HK-2 (cell line): ENCODE measurements at regions not wholly inside any gene's neighbourhood (a gene's known extent, or its start where the extent isn't known, plus 50 kb on each side); places are given as distances from the start of the nearest gene placed in this dataset.
"Not testable (repeated sequence)": the region's sequence is repeated elsewhere in the genome, so short reads cannot be mapped to it uniquely, and the experiment has no call there.

Source experiments
- DNase-seq: peaks from one replicate; pipeline ENCODE4 v3.0.0-alpha.2; 2018; ENCODE audit not compliant: unreplicated experiment

DNA sequence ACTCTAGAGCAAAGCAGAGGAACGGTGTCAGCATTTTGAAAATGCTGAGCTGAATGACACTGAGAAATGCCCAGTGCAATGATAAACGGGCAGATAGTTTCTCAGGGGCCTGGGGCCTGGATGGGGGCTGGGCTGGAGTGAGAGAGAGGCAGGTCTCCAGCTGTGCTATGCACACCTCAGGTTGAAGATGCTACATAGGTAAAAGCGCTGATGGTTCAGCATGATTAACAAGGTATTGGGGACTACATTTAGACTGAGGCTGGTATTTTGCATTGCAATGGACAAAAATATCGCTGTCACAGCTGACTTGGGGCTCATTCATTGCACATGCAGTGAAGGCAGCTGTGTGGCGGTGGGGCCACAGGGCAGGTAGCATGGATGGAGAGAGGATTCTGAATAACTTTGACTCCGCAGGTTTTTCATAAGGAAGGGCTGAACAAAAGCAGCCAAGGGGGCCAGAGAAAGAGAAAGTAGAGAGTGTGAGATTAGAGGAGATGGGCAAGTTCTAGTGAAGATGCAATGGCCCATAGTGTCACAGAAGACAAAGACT, 290.8 kb upstream of the ZNF32 start:
- no peak for DNase-seq

DNA sequence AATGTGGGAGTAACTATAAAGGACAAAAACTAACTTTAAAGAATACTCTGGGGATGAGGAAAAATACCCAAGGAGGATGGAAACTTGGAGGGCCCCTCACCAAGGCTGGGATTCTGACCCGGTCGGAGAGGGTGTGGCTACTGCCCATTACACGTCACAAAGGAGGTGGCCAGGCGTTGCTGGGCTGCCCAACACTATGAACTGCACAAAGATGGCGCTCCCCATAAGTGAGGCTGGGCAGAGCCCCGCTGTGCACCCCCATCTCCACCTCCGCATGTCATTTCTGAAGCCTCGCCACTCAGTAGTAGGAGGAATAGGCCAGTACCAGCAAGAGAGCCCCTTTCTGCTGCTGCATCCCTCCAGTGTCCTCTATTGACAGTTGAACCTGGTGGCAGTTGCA, 290.1 kb upstream of the ZNF32 start:
- DNase-seq: no peak

DNA sequence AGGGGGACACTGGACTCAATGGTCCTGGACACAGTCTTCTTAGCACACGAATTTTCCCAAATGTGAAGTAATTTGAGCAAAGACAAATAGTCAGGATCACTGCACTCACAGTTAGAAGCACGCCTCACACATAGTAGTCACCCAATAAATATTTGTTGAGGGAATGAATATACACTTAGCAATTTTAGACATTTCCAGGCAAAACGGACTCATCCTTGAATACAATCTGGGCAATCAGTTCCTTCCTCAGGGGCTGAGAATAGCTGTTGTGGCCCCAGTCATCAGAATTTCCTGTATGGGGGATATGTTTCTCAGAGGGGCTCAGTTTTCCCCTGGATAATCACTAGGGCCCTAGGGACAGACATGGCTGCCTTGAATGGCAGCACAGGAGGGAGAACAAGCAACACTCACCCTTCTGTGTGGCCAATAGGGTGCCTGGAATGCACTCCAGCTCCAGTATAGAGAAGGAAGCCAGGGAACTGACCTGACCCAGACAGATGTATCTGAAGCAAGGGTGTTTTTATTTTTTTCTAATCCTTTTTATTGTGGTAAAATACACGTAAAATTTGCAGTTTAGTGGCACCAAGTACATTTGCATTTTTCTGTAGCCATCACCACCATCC, 282.7 kb upstream of the ZNF32 start:
- no peak for DNase-seq

DNA sequence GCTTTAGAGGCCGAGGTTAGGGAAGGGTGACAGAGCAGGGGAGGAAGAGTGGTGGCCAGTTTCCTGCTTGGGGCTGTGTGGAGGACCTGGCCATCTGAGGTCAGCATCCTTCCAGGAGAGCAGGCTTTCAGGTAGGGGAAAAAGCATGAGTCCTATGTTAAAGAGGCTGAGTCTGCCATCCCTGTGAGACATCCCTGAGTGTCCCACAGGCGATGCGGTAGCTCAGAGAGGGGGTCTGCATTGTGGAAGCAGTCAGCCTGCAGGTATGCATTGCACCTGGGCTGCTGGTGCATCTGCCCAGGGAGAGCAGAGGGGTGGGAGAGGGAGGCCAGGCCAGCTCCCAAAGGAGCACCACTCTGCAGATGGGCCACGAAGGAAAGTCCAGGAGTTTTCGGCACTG, 282.1 kb upstream of the ZNF32 start:
- DNase-seq: no peak

DNA sequence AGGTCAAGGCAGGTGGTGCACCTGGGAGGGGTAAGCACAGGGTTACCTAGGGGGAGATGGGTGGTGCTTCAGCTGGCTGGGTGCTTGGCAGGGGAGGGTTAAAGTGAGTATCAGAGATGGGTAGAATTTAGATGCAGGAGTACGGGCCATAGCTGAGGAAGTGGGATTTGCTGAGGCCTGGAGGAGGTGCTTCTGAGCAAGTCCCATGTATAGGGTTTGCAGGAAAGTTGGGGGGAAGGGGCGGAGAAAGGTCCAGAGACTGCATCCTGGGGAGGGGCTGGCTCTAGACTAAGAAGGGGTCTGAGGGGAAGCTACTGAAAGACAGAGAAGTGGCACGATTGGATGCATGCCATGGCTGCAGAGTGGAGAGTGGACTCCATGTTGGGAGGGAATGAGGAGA, 281.6 kb upstream of the ZNF32 start:
- no peak for DNase-seq

DNA sequence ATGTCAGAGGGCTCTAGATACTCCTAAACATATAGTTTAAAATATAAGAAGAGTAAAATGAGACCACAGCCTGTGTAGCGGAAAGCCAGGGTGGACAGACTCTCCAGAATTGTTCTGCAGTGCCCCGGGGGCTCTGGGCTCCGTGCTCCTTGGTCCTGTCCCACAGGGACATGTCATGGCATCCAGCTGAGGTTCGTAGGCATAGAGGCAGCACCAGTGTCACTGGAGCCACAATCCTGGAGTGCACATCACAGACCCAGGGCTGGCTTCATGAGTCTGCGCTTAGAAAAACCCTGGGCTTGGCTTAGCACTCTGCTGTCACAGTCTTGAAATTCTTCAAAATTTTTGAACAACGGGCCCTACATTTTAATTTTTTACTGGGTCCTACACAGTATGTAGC, 280.4 kb upstream of the ZNF32 start:
- DNase-seq: no peak

DNA sequence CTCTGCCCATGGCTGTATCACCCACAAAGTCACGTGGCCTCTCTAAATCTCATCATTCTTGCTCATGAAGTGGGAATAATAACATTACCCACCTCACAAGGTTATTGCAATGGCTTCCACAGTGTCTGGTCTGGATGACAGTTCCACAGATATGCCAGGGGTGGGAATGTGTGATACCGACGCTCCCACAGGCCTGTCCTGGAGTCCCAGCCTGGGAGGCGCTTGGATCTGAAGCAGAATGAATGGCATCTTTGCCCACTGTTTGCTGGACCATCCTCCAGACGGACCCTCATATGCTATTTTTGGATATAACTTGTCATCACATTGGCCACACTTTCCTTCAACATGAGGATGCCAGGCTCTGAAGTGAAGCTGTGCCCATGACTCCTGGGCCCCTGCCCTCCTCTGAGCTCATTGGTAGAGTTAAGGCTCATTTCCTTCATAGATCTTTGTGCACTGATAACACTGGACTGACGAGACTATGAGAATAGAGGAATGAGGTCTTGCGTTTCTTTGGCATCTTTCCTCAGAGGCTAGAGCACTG, 279.8 kb upstream of the ZNF32 start:
- no peak for DNase-seq

DNA sequence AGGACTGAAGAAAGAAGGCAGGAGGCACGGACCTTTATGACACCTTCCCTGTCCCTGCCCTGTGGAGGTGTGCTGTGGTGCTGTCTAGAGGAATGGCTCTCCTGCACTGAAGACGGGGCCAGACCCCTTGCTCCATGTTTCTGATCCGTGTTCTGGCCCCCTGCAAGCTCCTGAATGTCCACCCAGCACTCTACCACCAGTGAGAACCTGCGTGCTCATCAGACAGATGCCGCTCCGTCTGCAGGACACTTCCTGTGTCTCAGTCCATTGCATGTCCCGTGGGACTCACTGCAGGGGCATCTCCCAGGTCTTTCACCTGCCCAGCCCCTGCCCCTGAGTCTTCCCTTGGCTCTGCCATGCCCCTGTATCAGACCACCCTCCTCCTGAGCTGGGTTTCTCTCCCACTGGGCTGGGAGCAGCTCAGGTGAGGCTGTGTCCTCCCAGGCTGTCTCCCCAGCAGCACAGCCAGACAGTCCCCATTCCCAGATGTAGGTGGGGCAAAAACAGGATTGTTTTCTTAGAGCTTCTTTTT, 278.3 kb upstream of the ZNF32 start:
- no peak for DNase-seq

DNA sequence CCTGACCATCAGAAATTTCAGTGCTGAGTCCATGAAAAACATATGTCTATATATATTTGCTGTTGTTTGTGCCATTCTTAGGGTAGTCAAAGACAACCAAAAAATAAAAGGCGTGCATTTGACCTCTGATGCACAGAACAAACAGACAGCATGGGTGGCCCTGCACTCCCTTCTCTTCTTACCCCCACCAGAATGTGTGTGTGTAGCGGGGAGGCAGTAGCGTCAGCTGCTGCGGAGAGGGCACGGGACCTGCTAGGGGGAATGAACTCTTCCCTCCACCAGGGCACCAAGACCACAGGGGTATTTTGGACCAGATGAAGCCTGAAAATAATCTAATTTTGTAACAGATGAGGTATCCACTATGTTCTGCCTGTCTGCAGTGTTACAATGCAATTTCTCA, 277.7 kb upstream of the ZNF32 start:
- no peak for DNase-seq

DNA sequence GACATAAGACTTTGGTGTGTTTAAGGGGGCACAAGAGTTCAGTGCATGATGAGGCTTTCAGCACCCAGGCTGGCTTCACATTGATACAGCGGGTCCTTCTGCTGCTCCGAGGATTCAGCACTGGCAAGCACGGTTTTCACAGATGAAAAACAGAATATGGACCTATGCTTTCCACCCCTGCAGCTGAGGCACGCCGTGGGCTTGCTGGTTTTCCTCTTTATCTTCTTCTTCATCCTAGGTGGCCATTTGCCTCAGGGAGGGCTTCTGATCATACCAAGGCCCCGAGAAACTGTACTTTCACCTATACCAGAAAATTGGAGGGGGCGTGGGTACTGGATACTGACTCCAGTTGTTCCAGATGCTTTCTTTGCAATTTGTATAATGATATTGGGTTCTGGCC, 277.1 kb upstream of the ZNF32 start:
- no peak for DNase-seq

DNA sequence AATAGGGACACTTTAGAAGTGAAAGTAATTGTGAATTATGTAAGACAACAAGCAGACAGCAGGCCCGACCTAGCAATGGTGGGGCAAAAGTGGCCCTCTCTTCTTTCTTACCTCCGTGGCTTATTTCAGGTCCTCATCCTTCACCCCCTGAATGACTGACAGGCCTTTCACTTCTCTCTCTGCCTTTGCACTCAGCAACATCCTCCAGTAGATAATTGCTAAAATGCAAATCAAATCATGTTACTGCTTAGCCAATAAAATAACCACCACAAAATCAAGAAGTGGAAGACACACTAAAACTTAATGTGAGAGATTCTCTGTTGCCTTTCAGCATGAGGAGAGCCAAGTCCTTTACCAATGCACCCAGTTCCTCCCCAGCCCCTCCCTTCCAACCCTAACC, 274.6 kb upstream of the ZNF32 start:
- DNase-seq: no peak

DNA sequence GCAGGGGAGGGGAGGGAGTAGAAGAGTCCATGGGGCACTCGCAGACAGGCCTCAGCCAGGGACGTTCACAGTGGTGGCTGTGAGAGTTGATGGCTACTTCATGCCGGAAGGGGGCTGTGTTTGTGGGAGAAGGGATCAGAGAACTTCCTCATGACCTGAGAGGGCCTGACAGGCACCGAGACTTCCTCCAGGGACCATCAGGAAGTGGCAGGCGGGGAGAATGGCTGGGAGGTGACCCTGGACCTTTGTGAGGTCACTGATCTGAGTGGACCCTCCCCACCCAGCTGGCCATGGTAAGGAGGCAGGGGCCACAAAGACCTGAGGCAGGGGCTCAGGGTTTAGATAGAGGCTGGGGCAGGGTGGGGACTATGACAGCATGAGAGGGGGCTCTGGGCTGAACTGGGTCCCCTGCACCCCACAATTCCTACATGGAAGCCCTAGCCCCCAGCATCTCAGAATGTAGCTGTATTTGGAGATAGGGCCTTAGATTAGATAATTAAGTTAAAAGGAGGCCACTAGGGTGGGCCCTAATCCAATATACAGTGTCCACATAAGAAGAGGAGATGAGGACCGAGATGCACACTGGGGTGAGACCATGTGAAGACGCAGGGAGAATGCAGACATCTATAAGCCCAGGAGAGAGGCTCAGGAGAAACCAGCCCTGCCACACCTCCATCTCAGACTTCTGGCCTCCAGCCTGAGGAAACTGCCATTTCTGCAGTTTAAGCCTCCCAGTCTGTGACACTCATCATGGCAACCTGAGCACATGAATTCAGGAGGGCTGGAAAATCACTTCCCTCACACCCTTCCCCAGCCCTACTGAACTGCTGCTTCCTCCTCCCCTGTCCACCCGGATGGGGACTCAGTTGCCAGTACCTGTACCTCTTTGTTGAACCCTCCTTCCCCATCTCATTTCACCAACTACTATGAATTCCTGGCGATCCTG, 273.9 kb upstream of the ZNF32 start:
- no peak for DNase-seq

DNA sequence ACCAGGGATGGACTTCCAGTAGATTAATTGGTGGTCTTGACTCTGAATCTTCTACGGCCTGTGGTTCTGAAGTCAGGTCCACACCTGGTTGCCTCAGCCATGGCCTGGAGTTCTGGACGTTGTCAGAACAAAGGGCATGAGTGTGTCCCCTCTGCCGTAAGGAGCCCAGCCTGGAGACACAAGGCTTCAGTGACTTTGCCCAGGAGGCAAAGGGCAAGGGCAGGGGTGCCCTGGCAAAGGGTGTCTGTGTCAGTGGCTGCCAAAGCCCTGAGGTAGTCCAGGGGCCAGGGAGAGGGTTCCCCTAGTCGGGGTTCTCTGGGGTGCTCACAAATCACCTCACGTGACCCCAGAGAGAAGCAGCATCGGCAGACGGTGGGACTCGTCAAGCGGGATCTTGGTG, 273.2 kb upstream of the ZNF32 start:
- DNase-seq: no peak

DNA sequence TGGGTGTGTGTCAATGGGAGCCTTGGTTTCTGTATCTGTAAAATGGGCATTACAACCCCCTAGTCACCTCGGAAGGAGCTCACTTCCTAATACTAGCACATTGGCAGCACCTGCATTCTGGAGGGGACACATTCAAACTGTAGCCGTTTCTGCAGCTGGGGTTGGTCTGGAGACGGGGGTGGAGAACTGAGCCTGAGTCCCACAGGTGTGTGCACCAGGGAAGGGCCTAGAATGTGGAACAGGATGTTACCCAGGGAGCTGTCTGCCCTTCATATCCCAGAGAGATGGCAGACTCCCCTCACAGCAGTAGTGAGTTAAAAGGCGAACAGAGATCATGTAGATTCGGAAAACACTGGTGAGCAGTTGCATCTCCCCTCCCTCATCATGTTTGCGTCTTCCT, 272.8 kb upstream of the ZNF32 start:
- no peak for DNase-seq

DNA sequence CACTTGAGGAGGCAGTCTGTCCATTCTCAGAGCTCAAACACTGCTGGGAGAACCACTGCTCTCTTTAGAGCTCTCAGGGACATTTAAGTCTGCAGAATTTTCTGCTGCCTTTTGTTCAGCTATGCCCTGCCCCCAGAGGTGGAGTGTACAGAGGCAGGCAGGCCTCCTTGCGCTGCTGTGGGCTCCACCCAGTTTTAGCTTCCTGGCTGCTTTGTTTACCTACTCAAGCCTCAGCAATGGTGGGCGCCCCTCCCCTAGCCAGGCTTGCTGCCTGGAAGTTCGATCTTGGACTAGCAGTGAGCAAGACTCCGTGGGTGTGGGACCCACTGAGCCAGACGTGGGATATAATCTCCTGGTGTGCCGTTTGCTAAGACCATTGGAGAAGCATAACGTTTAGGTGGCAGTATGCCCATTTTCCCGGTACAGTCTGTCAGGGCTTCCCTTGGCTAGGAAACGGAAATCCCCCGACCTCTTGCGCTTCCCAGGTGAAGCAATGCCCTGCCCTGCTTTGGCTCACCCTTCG, 271.6 kb upstream of the ZNF32 start:
- DNase-seq: not testable (repeated sequence)

DNA sequence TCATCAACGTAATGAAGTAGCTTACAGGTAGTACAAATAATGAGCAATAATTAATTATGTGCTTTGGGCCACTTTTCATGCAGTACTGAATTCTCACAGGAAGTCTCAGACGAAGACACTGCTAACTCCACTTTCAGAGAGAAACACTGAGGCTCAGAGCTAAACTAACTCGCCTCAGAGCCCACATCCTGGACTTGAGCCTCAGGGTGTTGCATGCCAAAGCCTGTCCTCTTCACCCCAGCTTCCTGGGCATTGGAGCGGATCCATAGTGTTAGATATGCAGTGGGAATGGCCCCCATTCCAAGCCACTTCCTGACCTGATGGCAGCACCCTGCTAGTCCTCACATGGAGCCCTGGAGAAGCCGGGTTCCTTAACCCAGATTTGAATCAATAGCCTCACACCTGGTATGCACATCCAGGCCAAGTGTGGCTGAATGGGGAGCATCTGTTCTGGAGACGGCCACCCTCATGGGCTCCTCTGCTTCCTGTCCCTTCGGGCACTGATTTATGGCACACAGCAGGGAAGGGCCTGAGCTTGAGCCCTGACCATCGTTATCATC, 265.1 kb upstream of the ZNF32 start:
- DNase-seq: no peak

DNA sequence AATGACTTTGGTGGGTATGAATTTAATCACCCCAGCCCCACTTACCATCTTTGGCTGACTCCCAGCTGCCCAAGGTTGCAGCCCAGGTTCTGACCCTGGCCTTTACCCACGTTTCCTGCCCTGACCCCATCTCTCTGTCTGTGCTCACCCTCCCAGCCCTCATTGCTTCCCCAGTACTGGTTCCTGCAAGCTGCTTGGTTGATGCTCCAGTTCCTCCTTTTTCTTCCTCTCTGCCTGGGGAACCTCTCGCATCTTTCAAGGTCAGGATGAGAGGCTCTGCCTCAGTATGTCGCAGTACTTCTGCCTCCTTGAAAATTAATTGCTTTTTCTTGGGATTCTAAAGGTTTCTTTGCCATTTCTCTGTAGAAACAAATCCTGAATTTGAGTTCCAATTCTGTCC, 263.8 kb upstream of the ZNF32 start:
- DNase-seq: no peak

DNA sequence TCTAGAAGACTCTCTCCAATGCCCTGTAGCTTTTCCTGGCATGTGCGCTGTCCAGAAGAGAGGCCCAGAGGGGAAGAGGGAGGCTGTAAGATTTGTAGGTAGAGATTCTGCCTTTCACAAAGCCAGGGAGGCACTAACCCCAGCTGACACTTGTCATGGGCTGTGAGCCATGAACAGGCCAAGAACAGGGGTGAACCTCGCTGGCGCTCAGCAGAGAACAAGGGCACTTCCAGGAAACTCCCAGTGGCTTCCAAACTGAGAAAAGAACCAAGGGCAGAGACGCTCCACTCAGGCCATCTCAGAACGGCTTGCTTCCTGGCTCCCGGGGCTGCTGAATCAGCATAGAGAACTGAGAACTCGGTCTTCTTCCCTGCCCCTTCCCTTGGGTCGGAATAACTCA, 257.8 kb upstream of the ZNF32 start:
- no peak for DNase-seq

DNA sequence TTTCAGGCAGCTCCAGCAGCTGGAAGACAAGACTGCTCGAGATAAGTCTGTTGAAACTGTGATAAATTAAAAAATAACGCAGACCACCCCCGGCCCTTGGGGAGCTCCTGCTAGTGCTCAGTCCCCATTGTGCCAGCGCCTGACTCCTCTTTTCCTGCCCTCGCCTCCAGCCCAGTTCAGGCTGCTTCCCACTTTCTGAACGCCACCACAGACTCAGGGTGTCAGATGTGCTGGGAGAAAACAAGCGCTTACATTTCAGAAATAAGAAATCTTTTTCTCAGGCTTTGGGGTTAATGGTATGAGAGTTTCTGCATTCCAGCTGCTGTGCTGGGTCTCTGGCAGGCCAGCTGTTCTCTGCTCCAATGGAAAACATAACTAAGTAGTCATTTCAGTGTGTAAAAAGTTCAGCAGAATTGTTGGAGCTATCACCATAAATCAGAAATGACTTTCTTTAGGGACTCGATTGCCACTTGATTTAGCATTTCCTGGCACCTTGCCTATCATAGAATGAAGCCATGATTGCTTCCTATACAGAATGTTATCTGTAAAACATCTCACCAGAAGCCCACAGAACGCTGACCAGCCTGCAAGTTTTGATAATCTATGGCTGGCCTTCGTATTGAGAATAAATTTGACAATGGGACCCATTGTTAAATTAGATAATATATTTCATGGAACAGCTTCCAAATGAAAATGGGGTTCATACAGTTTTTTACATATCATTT, 257.0 kb upstream of the ZNF32 start:
- no peak for DNase-seq

DNA sequence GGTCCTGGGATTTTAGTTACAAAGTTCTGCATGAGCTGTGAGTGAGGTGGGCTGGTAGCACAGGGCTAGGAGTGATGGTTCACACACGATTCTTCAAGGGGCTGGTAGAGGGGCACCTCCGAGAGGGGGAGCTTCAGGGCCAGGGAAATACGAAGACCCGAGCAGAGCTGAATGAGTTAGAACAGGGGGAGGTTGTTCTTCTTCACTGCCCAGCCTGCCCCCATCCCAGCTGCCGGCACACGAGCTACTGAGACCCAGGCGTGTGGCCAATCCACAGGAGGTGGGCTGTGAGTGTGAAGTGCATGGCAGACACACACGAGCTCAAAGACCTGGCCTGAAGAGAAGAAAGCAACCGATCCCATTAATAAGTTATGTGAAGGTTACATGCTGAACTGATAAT, 256.2 kb upstream of the ZNF32 start:
- DNase-seq: no peak

DNA sequence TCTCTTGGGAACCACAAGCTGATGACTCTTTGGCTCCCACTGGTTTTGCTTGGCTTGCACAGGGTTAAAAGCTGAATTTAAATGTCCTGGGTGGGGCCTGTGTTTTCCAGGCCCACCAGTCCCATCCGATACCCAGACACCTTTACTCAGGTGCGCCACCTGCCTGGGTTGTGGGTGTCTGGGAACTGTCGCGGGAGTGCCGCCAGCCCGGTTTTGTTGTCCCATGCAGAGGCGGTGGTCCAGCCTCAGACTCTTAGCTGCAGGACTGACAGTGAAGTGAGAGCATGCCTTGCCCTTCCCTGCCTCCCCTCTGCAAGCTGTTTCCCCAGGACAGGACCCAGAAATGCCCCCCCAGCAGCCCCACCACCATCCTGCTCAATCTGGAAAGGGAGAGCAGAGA, 255.6 kb upstream of the ZNF32 start:
- DNase-seq: no peak
